IPS-20b (cell line): ENCODE measurements at regions not wholly inside any gene's neighbourhood (a gene's known extent, or its start where the extent isn't known, plus 50 kb on each side); places are given as distances from the start of the nearest gene placed in this dataset.
"Not testable (repeated sequence)": the region's sequence is repeated elsewhere in the genome, so short reads cannot be mapped to it uniquely, and the experiment has no call there.

ENCODE experiments used
- H3K27ac ChIP-seq: one replicate; pipeline ENCODE4 v1.5.1; 2013; ENCODE audit warnings: low read length
- H3K27me3 ChIP-seq: 2 replicates; pipeline ENCODE4 v1.6.1; 2013; ENCODE audit warnings: mild to moderate bottlenecking, low read length, inconsistent platforms; ENCODE audit not compliant: insufficient read depth
- H3K36me3 ChIP-seq: 2 replicates; pipeline ENCODE4 v1.6.1; 2013; ENCODE audit warnings: low read depth, mild to moderate bottlenecking, inconsistent platforms, low read length, moderate library complexity; ENCODE audit not compliant: insufficient read depth
- H3K4me1 ChIP-seq: 2 replicates; pipeline ENCODE4 v1.6.1; 2013; ENCODE audit warnings: mild to moderate bottlenecking, control low read depth, inconsistent platforms, low read length, moderate library complexity; ENCODE audit not compliant: insufficient read depth
- H3K4me3 ChIP-seq: 2 replicates; pipeline ENCODE4 v1.5.1; 2013; ENCODE audit warnings: mild to moderate bottlenecking, low read length, inconsistent platforms
- H3K9ac ChIP-seq: 2 replicates; pipeline ENCODE4 v1.6.1; 2013; ENCODE audit warnings: low read depth, mild to moderate bottlenecking, inconsistent platforms, low read length, moderate library complexity
- H3K9me3 ChIP-seq: 2 replicates; pipeline ENCODE4 v1.6.1; 2013; ENCODE audit warnings: mild to moderate bottlenecking, low read depth, low read length, inconsistent platforms; ENCODE audit not compliant: insufficient read depth

- no peaks in the 10 kb centered on the region for H3K27me3 ChIP-seq
- H3K4me1 ChIP-seq: no peaks in the 10 kb centered on the region
- no peak overlapping the region for H3K27ac ChIP-seq
- no peak overlapping the region for H3K9ac ChIP-seq
- H3K9me3 ChIP-seq: no peaks in the 10 kb centered on the region
- H3K36me3 ChIP-seq: no peaks in the 10 kb centered on the region
- H3K4me3 ChIP-seq: no peak overlapping the region
Measured at GRCh38 chr13:80901530-80901929, 560.6 kb upstream of the SPRY2 start.

- H3K27me3 ChIP-seq: no peaks in the 10 kb centered on the region
- no peaks in the 10 kb centered on the region for H3K9me3 ChIP-seq
- no peaks in the 10 kb centered on the region for H3K4me1 ChIP-seq
- H3K36me3 ChIP-seq: no peaks in the 10 kb centered on the region
- H3K9ac ChIP-seq: no peak overlapping the region
- no peak overlapping the region for H3K27ac ChIP-seq
- H3K4me3 ChIP-seq: no peak overlapping the region
Measured at GRCh38 chr13:80901111-80901510, 560.2 kb upstream of the SPRY2 start.

GRCh38 chr13:80900561-80900960, 559.6 kb upstream of the SPRY2 start:
- H3K4me1 ChIP-seq: no peaks in the 10 kb centered on the region
- no peaks in the 10 kb centered on the region for H3K36me3 ChIP-seq
- H3K9me3 ChIP-seq: no peaks in the 10 kb centered on the region
- no peak overlapping the region for H3K4me3 ChIP-seq
- no peaks in the 10 kb centered on the region for H3K27me3 ChIP-seq
- no peak overlapping the region for H3K9ac ChIP-seq
- H3K27ac ChIP-seq: no peak overlapping the region

GRCh38 chr13:80897641-80898040, 556.7 kb upstream of the SPRY2 start:
- H3K27ac ChIP-seq, H3K9ac ChIP-seq, H3K4me3 ChIP-seq, H3K36me3 ChIP-seq, H3K9me3 ChIP-seq, H3K27me3 ChIP-seq, H3K4me1 ChIP-seq: not testable (repeated sequence)

- H3K4me3 ChIP-seq: no peak overlapping the region
- no peaks in the 10 kb centered on the region for H3K36me3 ChIP-seq
- no peak overlapping the region for H3K9ac ChIP-seq
- no peaks in the 10 kb centered on the region for H3K27me3 ChIP-seq
- no peaks in the 10 kb centered on the region for H3K9me3 ChIP-seq
- H3K4me1 ChIP-seq: no peaks in the 10 kb centered on the region
- no peak overlapping the region for H3K27ac ChIP-seq
Measured at GRCh38 chr13:80894917-80895316, 554.0 kb upstream of the SPRY2 start.

GRCh38 chr13:80889829-80890228, 548.9 kb upstream of the SPRY2 start:
- H3K4me1 ChIP-seq: no peaks in the 10 kb centered on the region
- no peaks in the 10 kb centered on the region for H3K36me3 ChIP-seq
- H3K4me3 ChIP-seq: no peak overlapping the region
- no peaks in the 10 kb centered on the region for H3K9me3 ChIP-seq
- H3K27me3 ChIP-seq: no peaks in the 10 kb centered on the region
- no peak overlapping the region for H3K9ac ChIP-seq
- no peak overlapping the region for H3K27ac ChIP-seq

- Histone ChIP-seq H3K4me1 (peaks cover 4% of the 10 kb centered on the region; the same call in 1 of the 2 replicates), H3K9ac (no peak overlapping the region), H3K9me3 (no peaks in the 10 kb centered on the region), H3K27ac (no peak overlapping the region), H3K4me3 (no peak overlapping the region), H3K27me3 (peaks cover 5% of the 10 kb centered on the region; the same call in 1 of the 2 replicates), H3K36me3 (no peaks in the 10 kb centered on the region)
Measured at GRCh38 chr13:80888390-80888789, 547.5 kb upstream of the SPRY2 start.

- H3K4me3 ChIP-seq: no peak overlapping the region
- no peak overlapping the region for H3K27ac ChIP-seq
Measured at GRCh38 chr13:80884056-80884785, 543.3 kb upstream of the SPRY2 start.

GRCh38 chr13:80883545-80883944, 542.6 kb upstream of the SPRY2 start:
- Histone ChIP-seq H3K9ac (no peak overlapping the region), H3K27ac (no peak overlapping the region), H3K27me3 (peaks cover 14% of the 10 kb centered on the region; the same call in 1 of the 2 replicates), H3K4me3 (no peak overlapping the region), H3K9me3 (no peaks in the 10 kb centered on the region), H3K36me3 (no peaks in the 10 kb centered on the region), H3K4me1 (peaks cover 14% of the 10 kb centered on the region)

More at GRCh38 chr13:80884056-80884785, 543.3 kb upstream of the SPRY2 start:
- Histone ChIP-seq H3K36me3 (no peaks in the 10 kb centered on the region), H3K27me3 (peaks cover 14% of the 10 kb centered on the region; the same call in 1 of the 2 replicates), H3K9me3 (no peaks in the 10 kb centered on the region), H3K4me1 (peaks cover 14% of the 10 kb centered on the region), H3K9ac (no peak overlapping the region)

- Histone ChIP-seq H3K4me1 (peaks cover 20% of the 10 kb centered on the region), H3K9ac (no peak overlapping the region), H3K36me3 (no peaks in the 10 kb centered on the region), H3K27me3 (peaks cover 14% of the 10 kb centered on the region; the same call in 1 of the 2 replicates), H3K4me3 (no peak overlapping the region), H3K9me3 (no peaks in the 10 kb centered on the region), H3K27ac (no peak overlapping the region)
Measured at GRCh38 chr13:80881942-80882445, 541.1 kb upstream of the SPRY2 start.

GRCh38 chr13:80881495-80881894, 540.6 kb upstream of the SPRY2 start:
- no peak overlapping the region for H3K4me3 ChIP-seq
- peaks cover 14% of the 10 kb centered on the region; the same call in 1 of the 2 replicates for H3K27me3 ChIP-seq

GRCh38 chr13:80881034-80881433, 540.1 kb upstream of the SPRY2 start:
- Histone ChIP-seq H3K27me3 (peaks cover 14% of the 10 kb centered on the region; the same call in 1 of the 2 replicates), H3K4me3 (no peak overlapping the region), H3K4me1 (peaks cover 20% of the 10 kb centered on the region), H3K9me3 (no peaks in the 10 kb centered on the region), H3K27ac (no peak overlapping the region), H3K36me3 (no peaks in the 10 kb centered on the region), H3K9ac (no peak overlapping the region)

More at GRCh38 chr13:80881495-80881894, 540.6 kb upstream of the SPRY2 start:
- Histone ChIP-seq H3K4me1 (peaks cover 20% of the 10 kb centered on the region), H3K9ac (no peak overlapping the region), H3K36me3 (no peaks in the 10 kb centered on the region), H3K9me3 (no peaks in the 10 kb centered on the region), H3K27ac (no peak overlapping the region)
